ENCODE measurements at regions not wholly inside any gene's neighbourhood (a gene's known extent, or its start where the extent isn't known, plus 50 kb on each side); places are given as distances from the start of the nearest gene placed in this dataset.

DNA sequence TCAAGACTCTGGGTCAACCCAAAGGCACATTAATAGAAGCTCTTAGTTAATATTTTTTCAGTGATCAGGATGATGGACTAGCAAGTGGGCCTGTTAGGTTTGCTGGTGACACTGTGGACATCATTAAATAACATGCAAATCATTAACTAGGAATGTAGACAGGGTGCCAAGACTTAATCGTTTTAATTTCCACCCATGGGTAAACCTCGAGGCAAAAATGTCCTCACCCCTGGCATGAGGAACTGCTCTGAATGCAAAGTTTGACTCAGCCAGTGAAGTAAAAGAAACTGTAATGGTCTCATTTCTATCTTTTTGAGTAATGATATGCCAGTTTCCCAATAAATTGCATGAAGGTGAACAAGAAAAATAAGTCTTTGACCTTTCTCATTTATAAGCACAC is 152.6 kb upstream of the MEX3C start:
- Histone ChIP-seq H3K4me3 (ENCODE audit: low read depth in 2 of 2, low read length in 1 of 2) (no peak overlapping the region), H3F3A (replicated peaks; ENCODE audit: insufficient read depth) (no peaks in the 10 kb centered on the region), H3K27me3 (ENCODE audit: insufficient read depth) (no peaks in the 10 kb centered on the region), H3K4me2 (no peak overlapping the region), H3K27ac (ENCODE audit: low read depth in 2 of 2, low read length in 1 of 2) (no peak overlapping the region), H3K9me2 (no peaks in the 10 kb centered on the region), H4K20me1 (ENCODE audit: insufficient read depth) (no peaks in the 10 kb centered on the region), H3K9me3 (no peaks in the 10 kb centered on the region), H3K4me1 (ENCODE audit: control insufficient read depth in 1 of 2, insufficient read depth in 2 of 2, low read depth in 1 of 2, low read length in 1 of 2) (peaks cover 0 to 2% of the 10 kb centered on the region in 2 experiments; a peak in 1 of 4 replicates), H3K9ac (no peak overlapping the region), H3K79me2 (ENCODE audit: insufficient read depth) (no peaks in the 10 kb centered on the region), H3K36me3 (replicated peaks in 1 of 2; ENCODE audit: control insufficient read depth in 1 of 2, insufficient read depth in 2 of 2, low read length in 1 of 2) (no peaks in the 10 kb centered on the region), H2AFZ (ENCODE audit: low read depth) (no peak overlapping the region)
- DNase-seq = no peak
- CTCF ChIA-PET = interaction anchor here (0.6 kb wide), 1 partner anchor 85 kb away, joined by 3 read pairs; no protein-coding TSS in a partner anchor
- TF ChIP-seq, protein P1, sequence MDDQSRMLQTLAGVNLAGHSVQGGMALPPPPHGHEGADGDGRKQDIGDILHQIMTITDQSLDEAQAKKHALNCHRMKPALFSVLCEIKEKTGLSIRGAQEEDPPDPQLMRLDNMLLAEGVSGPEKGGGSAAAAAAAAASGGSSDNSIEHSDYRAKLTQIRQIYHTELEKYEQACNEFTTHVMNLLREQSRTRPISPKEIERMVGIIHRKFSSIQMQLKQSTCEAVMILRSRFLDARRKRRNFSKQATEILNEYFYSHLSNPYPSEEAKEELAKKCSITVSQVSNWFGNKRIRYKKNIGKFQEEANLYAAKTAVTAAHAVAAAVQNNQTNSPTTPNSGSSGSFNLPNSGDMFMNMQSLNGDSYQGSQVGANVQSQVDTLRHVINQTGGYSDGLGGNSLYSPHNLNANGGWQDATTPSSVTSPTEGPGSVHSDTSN (IDR thresholded peaks at IDR 0.05) = no peak
- 5% methylated on average over 2 of the region's 2 CpGs for WGBS (ENCODE audit: low lambda C conversion rate)
- POLR2A ChIA-PET = no interaction called here

DNA sequence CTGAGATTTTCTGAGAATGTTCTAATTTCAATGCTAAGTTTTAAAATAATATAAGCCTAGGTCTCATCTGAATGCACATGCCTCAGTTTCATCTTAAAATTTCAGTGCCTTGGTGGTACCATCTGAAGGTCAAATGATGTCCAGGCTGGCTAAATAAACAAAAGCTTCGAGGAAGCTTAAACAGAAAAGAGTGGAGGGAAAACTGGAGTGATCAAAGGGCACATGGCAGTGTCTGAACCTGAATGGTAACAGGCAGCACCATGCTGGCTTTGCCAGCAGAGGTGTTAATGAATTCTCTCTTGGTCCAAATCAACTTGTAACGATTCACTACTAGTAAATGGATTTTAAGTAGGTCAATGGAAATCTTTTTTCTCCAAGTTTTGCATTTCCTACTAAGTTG is 158.4 kb upstream of the MEX3C start:
- Histone ChIP-seq H3K4me2 (no peak overlapping the region), H3F3A (replicated peaks; ENCODE audit: insufficient read depth) (no peaks in the 10 kb centered on the region), H3K9ac (no peak overlapping the region), H3K36me3 (replicated peaks in 1 of 2; ENCODE audit: control insufficient read depth in 1 of 2, insufficient read depth in 2 of 2, low read length in 1 of 2) (no peaks in the 10 kb centered on the region), H3K4me1 (ENCODE audit: control insufficient read depth in 1 of 2, insufficient read depth in 2 of 2, low read depth in 1 of 2, low read length in 1 of 2) (no peaks in the 10 kb centered on the region), H3K27me3 (ENCODE audit: insufficient read depth) (no peaks in the 10 kb centered on the region), H3K4me3 (ENCODE audit: low read depth in 2 of 2, low read length in 1 of 2) (no peak overlapping the region), H3K9me2 (no peaks in the 10 kb centered on the region), H3K9me3 (no peaks in the 10 kb centered on the region), H2AFZ (ENCODE audit: low read depth) (no peak overlapping the region), H3K79me2 (ENCODE audit: insufficient read depth) (no peaks in the 10 kb centered on the region), H3K27ac (ENCODE audit: low read depth in 2 of 2, low read length in 1 of 2) (no peak overlapping the region), H4K20me1 (ENCODE audit: insufficient read depth) (no peaks in the 10 kb centered on the region)
- CTCF ChIA-PET = interaction anchor here (0.7 kb wide), 1 partner anchor 12 kb away, joined by 3 read pairs; no protein-coding TSS in a partner anchor
- POLR2A ChIA-PET = no interaction called here
- DNase-seq = no peak
- WGBS (ENCODE audit: low lambda C conversion rate) = 13% methylated on average over 2 of the region's 2 CpGs
- TF ChIP-seq, protein P2, sequence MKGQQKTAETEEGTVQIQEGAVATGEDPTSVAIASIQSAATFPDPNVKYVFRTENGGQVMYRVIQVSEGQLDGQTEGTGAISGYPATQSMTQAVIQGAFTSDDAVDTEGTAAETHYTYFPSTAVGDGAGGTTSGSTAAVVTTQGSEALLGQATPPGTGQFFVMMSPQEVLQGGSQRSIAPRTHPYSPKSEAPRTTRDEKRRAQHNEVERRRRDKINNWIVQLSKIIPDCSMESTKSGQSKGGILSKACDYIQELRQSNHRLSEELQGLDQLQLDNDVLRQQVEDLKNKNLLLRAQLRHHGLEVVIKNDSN (IDR thresholded peaks at IDR 0.05; ENCODE audit: borderline replicate concordance, low read depth) = no peak
- TF ChIP-seq SIN3A (IDR thresholded peaks at IDR 0.05; ENCODE audit: borderline replicate concordance, low read depth, low read length) = no peak
- no peak for TF ChIP-seq GABPA (IDR thresholded peaks at IDR 0.05; ENCODE audit: low read depth)
- TF ChIP-seq MEF2A (IDR thresholded peaks at IDR 0.05; ENCODE audit: borderline replicate concordance, low read depth) = no peak
- TF ChIP-seq, protein P3, sequence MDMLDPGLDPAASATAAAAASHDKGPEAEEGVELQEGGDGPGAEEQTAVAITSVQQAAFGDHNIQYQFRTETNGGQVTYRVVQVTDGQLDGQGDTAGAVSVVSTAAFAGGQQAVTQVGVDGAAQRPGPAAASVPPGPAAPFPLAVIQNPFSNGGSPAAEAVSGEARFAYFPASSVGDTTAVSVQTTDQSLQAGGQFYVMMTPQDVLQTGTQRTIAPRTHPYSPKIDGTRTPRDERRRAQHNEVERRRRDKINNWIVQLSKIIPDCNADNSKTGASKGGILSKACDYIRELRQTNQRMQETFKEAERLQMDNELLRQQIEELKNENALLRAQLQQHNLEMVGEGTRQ (IDR thresholded peaks at IDR 0.05; ENCODE audit: borderline replicate concordance, low read depth, low read length) = no peak
- TF ChIP-seq GATA2 (CRISPR knock-in tag; IDR thresholded peaks at IDR 0.05) = no peak
- TF ChIP-seq, protein P4, sequence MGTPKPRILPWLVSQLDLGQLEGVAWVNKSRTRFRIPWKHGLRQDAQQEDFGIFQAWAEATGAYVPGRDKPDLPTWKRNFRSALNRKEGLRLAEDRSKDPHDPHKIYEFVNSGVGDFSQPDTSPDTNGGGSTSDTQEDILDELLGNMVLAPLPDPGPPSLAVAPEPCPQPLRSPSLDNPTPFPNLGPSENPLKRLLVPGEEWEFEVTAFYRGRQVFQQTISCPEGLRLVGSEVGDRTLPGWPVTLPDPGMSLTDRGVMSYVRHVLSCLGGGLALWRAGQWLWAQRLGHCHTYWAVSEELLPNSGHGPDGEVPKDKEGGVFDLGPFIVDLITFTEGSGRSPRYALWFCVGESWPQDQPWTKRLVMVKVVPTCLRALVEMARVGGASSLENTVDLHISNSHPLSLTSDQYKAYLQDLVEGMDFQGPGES (IDR thresholded peaks at IDR 0.05; ENCODE audit: low read depth, low read length) = no peak
- TF ChIP-seq, protein P5, sequence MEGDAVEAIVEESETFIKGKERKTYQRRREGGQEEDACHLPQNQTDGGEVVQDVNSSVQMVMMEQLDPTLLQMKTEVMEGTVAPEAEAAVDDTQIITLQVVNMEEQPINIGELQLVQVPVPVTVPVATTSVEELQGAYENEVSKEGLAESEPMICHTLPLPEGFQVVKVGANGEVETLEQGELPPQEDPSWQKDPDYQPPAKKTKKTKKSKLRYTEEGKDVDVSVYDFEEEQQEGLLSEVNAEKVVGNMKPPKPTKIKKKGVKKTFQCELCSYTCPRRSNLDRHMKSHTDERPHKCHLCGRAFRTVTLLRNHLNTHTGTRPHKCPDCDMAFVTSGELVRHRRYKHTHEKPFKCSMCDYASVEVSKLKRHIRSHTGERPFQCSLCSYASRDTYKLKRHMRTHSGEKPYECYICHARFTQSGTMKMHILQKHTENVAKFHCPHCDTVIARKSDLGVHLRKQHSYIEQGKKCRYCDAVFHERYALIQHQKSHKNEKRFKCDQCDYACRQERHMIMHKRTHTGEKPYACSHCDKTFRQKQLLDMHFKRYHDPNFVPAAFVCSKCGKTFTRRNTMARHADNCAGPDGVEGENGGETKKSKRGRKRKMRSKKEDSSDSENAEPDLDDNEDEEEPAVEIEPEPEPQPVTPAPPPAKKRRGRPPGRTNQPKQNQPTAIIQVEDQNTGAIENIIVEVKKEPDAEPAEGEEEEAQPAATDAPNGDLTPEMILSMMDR (IDR thresholded peaks at IDR 0.05) = no peak
- TF ChIP-seq FOSL2 (IDR thresholded peaks at IDR 0.05; ENCODE audit: borderline replicate concordance, low read depth) = no peak
- no peak for TF ChIP-seq YY1 (IDR thresholded peaks at IDR 0.05; ENCODE audit: low read depth)
- TF ChIP-seq, protein P1 (IDR thresholded peaks at IDR 0.05) = no peak
- TF ChIP-seq TAF1 (IDR thresholded peaks at IDR 0.05; ENCODE audit: borderline replicate concordance, low read depth, low read length) = no peak
- TF ChIP-seq, protein P6, sequence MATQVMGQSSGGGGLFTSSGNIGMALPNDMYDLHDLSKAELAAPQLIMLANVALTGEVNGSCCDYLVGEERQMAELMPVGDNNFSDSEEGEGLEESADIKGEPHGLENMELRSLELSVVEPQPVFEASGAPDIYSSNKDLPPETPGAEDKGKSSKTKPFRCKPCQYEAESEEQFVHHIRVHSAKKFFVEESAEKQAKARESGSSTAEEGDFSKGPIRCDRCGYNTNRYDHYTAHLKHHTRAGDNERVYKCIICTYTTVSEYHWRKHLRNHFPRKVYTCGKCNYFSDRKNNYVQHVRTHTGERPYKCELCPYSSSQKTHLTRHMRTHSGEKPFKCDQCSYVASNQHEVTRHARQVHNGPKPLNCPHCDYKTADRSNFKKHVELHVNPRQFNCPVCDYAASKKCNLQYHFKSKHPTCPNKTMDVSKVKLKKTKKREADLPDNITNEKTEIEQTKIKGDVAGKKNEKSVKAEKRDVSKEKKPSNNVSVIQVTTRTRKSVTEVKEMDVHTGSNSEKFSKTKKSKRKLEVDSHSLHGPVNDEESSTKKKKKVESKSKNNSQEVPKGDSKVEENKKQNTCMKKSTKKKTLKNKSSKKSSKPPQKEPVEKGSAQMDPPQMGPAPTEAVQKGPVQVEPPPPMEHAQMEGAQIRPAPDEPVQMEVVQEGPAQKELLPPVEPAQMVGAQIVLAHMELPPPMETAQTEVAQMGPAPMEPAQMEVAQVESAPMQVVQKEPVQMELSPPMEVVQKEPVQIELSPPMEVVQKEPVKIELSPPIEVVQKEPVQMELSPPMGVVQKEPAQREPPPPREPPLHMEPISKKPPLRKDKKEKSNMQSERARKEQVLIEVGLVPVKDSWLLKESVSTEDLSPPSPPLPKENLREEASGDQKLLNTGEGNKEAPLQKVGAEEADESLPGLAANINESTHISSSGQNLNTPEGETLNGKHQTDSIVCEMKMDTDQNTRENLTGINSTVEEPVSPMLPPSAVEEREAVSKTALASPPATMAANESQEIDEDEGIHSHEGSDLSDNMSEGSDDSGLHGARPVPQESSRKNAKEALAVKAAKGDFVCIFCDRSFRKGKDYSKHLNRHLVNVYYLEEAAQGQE (IDR thresholded peaks at IDR 0.05; ENCODE audit: low read depth, low read length) = no peak
- no peak for TF ChIP-seq MXI1 (IDR thresholded peaks at IDR 0.05; ENCODE audit: low read depth, low read length)
- no peak for TF ChIP-seq FOXM1 (IDR thresholded peaks at IDR 0.05; ENCODE audit: low read depth)
- no peak for TF ChIP-seq JUND (IDR thresholded peaks at IDR 0.05)
- TF ChIP-seq CHD2 (IDR thresholded peaks at IDR 0.05; ENCODE audit: low read length, partially characterized antibody) = no peak

Data from SK-N-SH (cell line).